PC-3 (cell line): ENCODE measurements at regions not wholly inside any gene's neighbourhood (a gene's known extent, or its start where the extent isn't known, plus 50 kb on each side); places are given as distances from the start of the nearest gene placed in this dataset.

ENCODE experiments used
- ATAC-seq: fragments of 200-7000 bp; cut with Tn5 transposase; 2 replicates; pipeline ENCODE4 v1.9.1; 2020; ENCODE audit warnings: mild to moderate bottlenecking, moderate library complexity
- BruUV-seq: library from RNA; stranded (reverse); fragments of 400-500 nt; replicated peaks from 2 replicates; lab custom pipeline; 2021; lab: Mats Ljungman, UMichigan
- CTCF ChIA-PET: fragments of 300-600 bp; sonication (Branson Sonifier 250); formaldehyde crosslinking; loops from one replicate; lab custom pipeline; 2022; ENCODE audit warnings: antibody characterized with exemption; lab: Charles Lee
- POLR2A ChIA-PET: fragments of 300-600 bp; sonication (Branson Sonifier 250); formaldehyde crosslinking; loops from one replicate; lab custom pipeline; 2022; ENCODE audit warnings: antibody characterized with exemption; ENCODE audit not compliant: unreplicated experiment; lab: Charles Lee
- DNase-seq: peaks from one replicate; pipeline ENCODE4 v3.0.0-alpha.2; 2015
- H2AFZ ChIP-seq: fragments of 300-600 bp; sonication (generic); 2 replicates; pipeline ENCODE4 v1.6.0; 2016; ENCODE audit warnings: antibody characterized with exemption, low read length
- H3F3A ChIP-seq: fragments of 300-600 bp; sonication (generic); one replicate; pipeline ENCODE4 v1.6.0; 2017; ENCODE audit warnings: antibody characterized with exemption, low read length, control low read depth, mild to moderate bottlenecking; ENCODE audit not compliant: unreplicated experiment
- H3K27ac ChIP-seq: fragments of 300-600 bp; sonication (generic); 2 replicates; pipeline ENCODE4 v1.5.1; 2016; ENCODE audit warnings: mild to moderate bottlenecking, low read length
- H3K27me3 ChIP-seq: fragments of 300-600 bp; sonication (generic); 2 replicates; pipeline ENCODE4 v1.6.1; 2016; ENCODE audit warnings: low read length, mixed read lengths
- H3K36me3 ChIP-seq: fragments of 300-600 bp; sonication (generic); 2 replicates; pipeline ENCODE4 v1.6.1; 2016; ENCODE audit warnings: low read depth, mixed run types, low read length, mixed read lengths
- H3K4me1 ChIP-seq: fragments of 300-600 bp; sonication (generic); 2 replicates; pipeline ENCODE4 v1.5.1; 2016; ENCODE audit warnings: low read length; ENCODE audit not compliant: insufficient read depth
- H3K4me2 ChIP-seq: fragments of 300-600 bp; sonication (generic); 2 replicates; pipeline ENCODE4 v1.6.0; 2016; ENCODE audit warnings: low read length
- H3K4me3 ChIP-seq: fragments of 300-600 bp; sonication (generic); 2 replicates; pipeline ENCODE4 v1.5.1; 2016; ENCODE audit warnings: mild to moderate bottlenecking, low read length, mixed read lengths
- H3K79me2 ChIP-seq: fragments of 300-600 bp; sonication (generic); 2 replicates; pipeline ENCODE4 v1.6.1; 2017; ENCODE audit warnings: low read length, mixed read lengths
- H3K9ac ChIP-seq: fragments of 300-600 bp; sonication (generic); 2 replicates; pipeline ENCODE4 v1.6.0; 2016; ENCODE audit warnings: mild to moderate bottlenecking, low read length
- H3K9me2 ChIP-seq: fragments of 300-600 bp; sonication (generic); replicated peaks from 2 replicates; pipeline ENCODE4 v1.6.1; 2016; ENCODE audit warnings: mixed run types, low read length, mixed read lengths
- H3K9me3 ChIP-seq: fragments of 300-600 bp; sonication (generic); 2 replicates; pipeline ENCODE4 v1.6.1; 2016; ENCODE audit warnings: low read length, mixed read lengths
- H4K20me1 ChIP-seq: fragments of 300-600 bp; sonication (generic); 2 replicates; pipeline ENCODE4 v1.6.1; 2016; ENCODE audit warnings: low read length, mixed read lengths
- CTCF ChIP-seq: fragments of 300-600 bp; sonication (generic); conservative IDR thresholded peaks from 2 replicates; pipeline ENCODE4 v1.5.1; 2017; ENCODE audit warnings: antibody characterized with exemption, low read depth, mild to moderate bottlenecking, low read length
- EZH2 ChIP-seq: fragments of 300-600 bp; sonication (generic); IDR thresholded peaks from one replicate; pipeline ENCODE4 v1.6.1; 2017; ENCODE audit warnings: antibody characterized with exemption, mild to moderate bottlenecking, low read length; ENCODE audit not compliant: unreplicated experiment
- EZH2phosphoT487 ChIP-seq: fragments of 300-600 bp; sonication (generic); IDR thresholded peaks from 2 replicates; pipeline ENCODE4 v1.6.1; 2018; ENCODE audit warnings: mild to moderate bottlenecking, antibody characterized with exemption, low read length, borderline replicate concordance
- intact Hi-C: fragments of 100-400 bp; cut with micrococcal nuclease; formaldehyde crosslinking; loops from 2 replicates; pipeline ENCODE4 v1.9.0; 2023

- no peaks in the 10 kb centered on the region for H3K9me2 ChIP-seq
- DNase-seq (peak; percentile 69), ATAC-seq (peak; percentile 88)
- no peaks in the 10 kb centered on the region for H3K27me3 ChIP-seq
- POLR2A ChIA-PET, result no interaction called here
- no peak overlapping the region for H3K27ac ChIP-seq
- no peaks in the 10 kb centered on the region for H3K79me2 ChIP-seq
- H3K36me3 ChIP-seq, result no peaks in the 10 kb centered on the region
- no TSS peak for BruUV-seq
- H3K4me2 ChIP-seq, result no peak overlapping the region
- H3K9ac ChIP-seq, result no peak overlapping the region
- peak; percentile 26; the same call in 1 of the 2 replicates for TF ChIP-seq CTCF
- TF ChIP-seq EZH2, result no peak
- no peak for TF ChIP-seq EZH2phosphoT487
- H4K20me1 ChIP-seq, result no peaks in the 10 kb centered on the region
- peaks cover 5% of the 10 kb centered on the region; the same call in 1 of the 2 replicates for H3K4me1 ChIP-seq
- H3K4me3 ChIP-seq, result no peak overlapping the region
- intact Hi-C loops, result loop anchor here (1.0 to 10.0 kb wide), 3 partner anchors 182 to 554 kb away; no protein-coding TSS in a partner anchor
- CTCF ChIA-PET, result interaction anchor here (0.5 to 0.8 kb wide), 2 partner anchors 287 to 402 kb away, joined by 3 to 4 read pairs; no protein-coding TSS in a partner anchor
- H2AFZ ChIP-seq, result no peak overlapping the region
- no peaks in the 10 kb centered on the region for H3K9me3 ChIP-seq
- H3F3A ChIP-seq, result no peaks in the 10 kb centered on the region
These were observed 206.8 kb downstream of the TINAG start for GRCh38 chr6:54515013-54515412.

DNA sequence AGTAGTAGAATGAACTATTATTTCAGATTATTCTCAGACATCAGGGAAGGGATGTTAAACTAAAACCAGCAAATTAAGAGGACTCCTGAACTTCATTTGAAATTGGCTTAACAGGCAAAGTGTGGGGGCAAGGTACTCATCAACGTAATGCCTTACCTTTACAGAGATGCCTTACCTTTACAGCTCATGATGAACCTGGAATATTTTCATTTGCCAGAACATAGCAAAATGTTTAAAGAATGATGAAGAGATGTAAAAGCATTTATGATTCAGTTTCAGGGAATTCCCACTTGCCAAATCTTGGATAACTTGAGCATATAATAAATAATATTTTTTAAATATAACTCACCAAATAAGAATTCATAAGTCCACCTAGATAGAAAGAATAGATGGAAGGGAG, 207.5 kb downstream of the TINAG start:
- Histone ChIP-seq H4K20me1 (no peaks in the 10 kb centered on the region), H3K27me3 (no peaks in the 10 kb centered on the region), H3K27ac (no peak overlapping the region), H3K79me2 (no peaks in the 10 kb centered on the region), H3K4me1 (peaks cover 5% of the 10 kb centered on the region; the same call in 1 of the 2 replicates), H3F3A (no peaks in the 10 kb centered on the region), H3K9me2 (no peaks in the 10 kb centered on the region), H3K4me3 (no peak overlapping the region), H3K9me3 (no peaks in the 10 kb centered on the region), H2AFZ (no peak overlapping the region), H3K4me2 (no peak overlapping the region), H3K9ac (no peak overlapping the region), H3K36me3 (no peaks in the 10 kb centered on the region)
- ATAC-seq (no peak), DNase-seq (peak; percentile 46)
- TF ChIP-seq EZH2 (no peak), CTCF (no peak)
- intact Hi-C loops, result loop anchor here (1.0 to 10.0 kb wide), 3 partner anchors 182 to 553 kb away; no protein-coding TSS in a partner anchor
- CTCF ChIA-PET, result interaction anchor here (0.5 to 0.8 kb wide), 2 partner anchors 286 to 401 kb away, joined by 3 to 4 read pairs; no protein-coding TSS in a partner anchor
- POLR2A ChIA-PET, result no interaction called here
- BruUV-seq, result no TSS peak

DNA sequence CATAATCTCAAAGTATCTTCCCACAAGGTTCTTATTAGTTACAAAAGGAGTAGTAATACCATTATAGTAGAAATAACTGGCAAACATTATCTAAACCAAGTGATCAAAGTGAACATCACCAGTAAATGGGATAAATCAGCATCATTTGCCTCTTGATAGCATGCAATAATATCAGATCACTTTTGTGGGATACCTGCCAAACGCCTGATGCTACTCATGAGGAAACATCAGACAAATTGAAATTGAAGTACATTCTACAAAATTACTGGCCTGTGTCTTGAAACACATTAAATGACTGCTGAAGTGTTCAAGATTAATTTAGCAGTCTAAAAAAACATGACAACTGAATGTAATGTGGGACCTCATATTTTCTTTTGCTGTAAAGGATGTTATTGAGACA, 208.1 kb downstream of the TINAG start:
- Histone ChIP-seq H3F3A (no peaks in the 10 kb centered on the region), H3K79me2 (no peaks in the 10 kb centered on the region), H3K9ac (no peak overlapping the region), H3K4me3 (no peak overlapping the region), H3K9me2 (no peaks in the 10 kb centered on the region), H3K27ac (no peak overlapping the region), H3K4me1 (peaks cover 5% of the 10 kb centered on the region; the same call in 1 of the 2 replicates), H4K20me1 (no peaks in the 10 kb centered on the region), H3K4me2 (no peak overlapping the region), H3K9me3 (no peaks in the 10 kb centered on the region), H3K36me3 (no peaks in the 10 kb centered on the region), H2AFZ (no peak overlapping the region), H3K27me3 (no peaks in the 10 kb centered on the region)
- no TSS peak for BruUV-seq
- intact Hi-C loops, result loop anchor here (10.0 kb wide), 1 partner anchor 532 kb away; no protein-coding TSS in a partner anchor
- ATAC-seq, result no peak
- peak; percentile 7 for DNase-seq
- CTCF ChIA-PET, result no interaction called here
- no peak for TF ChIP-seq EZH2
- no peak for TF ChIP-seq CTCF
- no peak for TF ChIP-seq EZH2phosphoT487
- POLR2A ChIA-PET, result no interaction called here
